ENCODE measurements at regions not wholly inside any gene's neighbourhood (a gene's known extent, or its start where the extent isn't known, plus 50 kb on each side); places are given as distances from the start of the nearest gene placed in this dataset.

- WGBS (ENCODE audit: insufficient coverage) = 83% methylated on average over 1 of the region's 3 CpGs
- Histone ChIP-seq H3K79me2 (ENCODE audit: insufficient read depth, low read length) (no peaks in the 10 kb centered on the region), H3K4me1 (ENCODE audit: control insufficient read depth in 1 of 2, insufficient read depth in 2 of 2, low read length in 2 of 2) (no peaks in the 10 kb centered on the region), H2AFZ (ENCODE audit: insufficient read depth, low read depth, low read length, poor library complexity, severe bottlenecking) (no peak overlapping the region), H4K20me1 (ENCODE audit: insufficient read depth, low read length) (no peaks in the 10 kb centered on the region), H3K9ac (ENCODE audit: insufficient read depth, low read length, poor library complexity, severe bottlenecking) (no peak overlapping the region), H3K36me3 (replicated peaks in 1 of 2; ENCODE audit: control insufficient read depth in 1 of 2, insufficient read depth in 2 of 2, low read length in 2 of 2) (no peaks in the 10 kb centered on the region), H3K4me3 (replicated peaks in 1 of 3; ENCODE audit: low read depth in 2 of 3, low read length in 3 of 3) (no peak overlapping the region), H3K27me3 (ENCODE audit: control insufficient read depth in 2 of 2, insufficient read depth in 2 of 2, low read length in 2 of 2) (no peaks in the 10 kb centered on the region), H3K9me3 (replicated peaks in 1 of 2; ENCODE audit: control insufficient read depth in 1 of 2, insufficient read depth in 1 of 2, low read length in 2 of 2) (no peaks in the 10 kb centered on the region), H3K27ac (ENCODE audit: low read depth in 1 of 2, low read length in 2 of 2) (no peak overlapping the region), H3K4me2 (replicated peaks; ENCODE audit: extremely low read depth, low read length, poor library complexity, severe bottlenecking) (no peak overlapping the region)
- intact Hi-C loops (cut with micrococcal nuclease) = no loop called here
- Mint-ChIP-seq H3K4me3 (no peak overlapping the region), H3K27ac (no peak overlapping the region), H3K4me1 (no peaks in the 10 kb centered on the region), H3K27me3 (ENCODE audit: low read depth in 3 of 3) (peaks cover 0 to 6% (median 2%) of the 10 kb centered on the region in 3 donors), H3K9me3 (peaks cover 0 to 9% (median 4%) of the 10 kb centered on the region in 7 donors), H3K36me3 (no peaks in the 10 kb centered on the region)
- no peak for DNase-seq
- no peak for TF ChIP-seq CTCF (IDR thresholded peaks at IDR 0.05)
Measured at GRCh38 chr7:49645296-49645695, 128.1 kb upstream of the VWC2 start.

- Histone ChIP-seq H3K27ac (ENCODE audit: low read depth in 1 of 2, low read length in 2 of 2) (no peak overlapping the region), H4K20me1 (ENCODE audit: insufficient read depth, low read length) (no peaks in the 10 kb centered on the region), H3K9ac (ENCODE audit: insufficient read depth, low read length, poor library complexity, severe bottlenecking) (no peak overlapping the region), H3K79me2 (ENCODE audit: insufficient read depth, low read length) (no peaks in the 10 kb centered on the region), H3K4me3 (replicated peaks in 1 of 3; ENCODE audit: low read depth in 2 of 3, low read length in 3 of 3) (no peak overlapping the region), H3K9me3 (replicated peaks in 1 of 2; ENCODE audit: control insufficient read depth in 1 of 2, insufficient read depth in 1 of 2, low read length in 2 of 2) (no peaks in the 10 kb centered on the region), H3K36me3 (replicated peaks in 1 of 2; ENCODE audit: control insufficient read depth in 1 of 2, insufficient read depth in 2 of 2, low read length in 2 of 2) (no peaks in the 10 kb centered on the region), H3K27me3 (ENCODE audit: control insufficient read depth in 2 of 2, insufficient read depth in 2 of 2, low read length in 2 of 2) (no peaks in the 10 kb centered on the region), H3K4me1 (ENCODE audit: control insufficient read depth in 1 of 2, insufficient read depth in 2 of 2, low read length in 2 of 2) (no peaks in the 10 kb centered on the region), H3K4me2 (replicated peaks; ENCODE audit: extremely low read depth, low read length, poor library complexity, severe bottlenecking) (no peak overlapping the region), H2AFZ (ENCODE audit: insufficient read depth, low read depth, low read length, poor library complexity, severe bottlenecking) (no peak overlapping the region)
- no peak overlapping the region for H3K4me3 Mint-ChIP-seq
- DNase-seq = no peak
- no peaks in the 10 kb centered on the region for H3K36me3 Mint-ChIP-seq
- peaks cover 0 to 2% (median 0%) of the 10 kb centered on the region in 7 donors for H3K9me3 Mint-ChIP-seq
- H3K27ac Mint-ChIP-seq = no peak overlapping the region
- no peaks in the 10 kb centered on the region for H3K27me3 Mint-ChIP-seq (ENCODE audit: low read depth in 3 of 3)
- no CpG with 5 or more reads among the region's 3 CpGs for WGBS (ENCODE audit: insufficient coverage)
- H3K4me1 Mint-ChIP-seq = no peaks in the 10 kb centered on the region
- intact Hi-C loops (cut with micrococcal nuclease) = no loop called here
- TF ChIP-seq CTCF (IDR thresholded peaks at IDR 0.05) = no peak
Measured at GRCh38 chr7:49660170-49660783, 113.2 kb upstream of the VWC2 start.
